HG03175 (cell line): ENCODE measurements at regions not wholly inside any gene's neighbourhood (a gene's known extent, or its start where the extent isn't known, plus 50 kb on each side); places are given as distances from the start of the nearest gene placed in this dataset.

Experiments
- ATAC-seq: cut with Tn5 transposase; IDR thresholded peaks from one replicate; pipeline ENCODE4 v1.9.1; 2021; ENCODE audit warnings: mild to moderate bottlenecking, moderate library complexity; ENCODE audit not compliant: unreplicated experiment

DNA sequence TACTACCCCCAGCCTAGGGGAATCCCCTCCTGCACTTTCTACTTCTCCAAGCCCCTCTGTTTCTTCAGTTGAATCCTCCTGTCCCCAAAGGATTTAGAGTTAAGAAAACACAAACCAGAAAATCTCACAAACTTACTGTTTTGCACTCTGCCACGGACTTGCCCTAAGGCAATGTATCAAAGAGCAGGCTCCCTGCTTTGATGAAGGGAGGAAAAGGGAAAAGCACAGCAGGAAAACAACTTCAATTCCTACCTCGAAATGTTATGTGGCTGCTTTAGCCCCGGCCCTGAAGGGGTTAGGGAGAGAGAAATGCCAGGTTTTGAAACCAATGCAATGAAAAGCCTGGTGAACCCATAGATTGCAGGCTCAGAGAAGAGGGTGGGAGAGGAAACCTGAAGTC, 254.7 kb downstream of the MAN2A1 start:
- no peak for ATAC-seq

DNA sequence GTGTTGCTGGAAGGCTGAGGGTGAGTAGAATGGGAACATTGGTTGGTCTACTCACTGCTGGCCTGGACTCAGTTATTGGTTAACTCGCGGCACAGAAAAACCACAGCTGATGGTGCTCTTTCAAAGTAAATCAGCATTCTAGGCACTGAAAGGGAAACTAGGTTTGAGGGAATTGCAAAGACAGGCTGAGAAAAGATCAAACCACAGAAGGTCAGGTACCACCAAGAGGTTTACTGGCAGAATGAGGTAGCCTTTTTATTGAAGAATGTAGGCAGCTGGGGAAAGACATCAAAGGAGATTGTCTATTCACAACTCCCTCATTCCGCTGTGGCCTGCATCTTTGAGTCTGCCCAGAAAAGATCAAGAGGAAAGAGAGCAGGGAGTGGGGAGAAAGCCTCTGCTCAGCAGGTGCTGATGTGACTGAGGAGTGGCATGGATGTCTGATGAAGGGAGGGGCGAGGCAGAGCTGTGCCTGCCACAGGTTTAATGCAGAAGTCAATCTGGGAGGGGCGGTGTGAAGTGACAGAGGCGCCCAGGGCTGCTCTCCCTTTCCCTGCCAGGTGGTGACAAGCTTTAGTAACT, 255.5 kb downstream of the MAN2A1 start:
- ATAC-seq = peak; percentile 67

DNA sequence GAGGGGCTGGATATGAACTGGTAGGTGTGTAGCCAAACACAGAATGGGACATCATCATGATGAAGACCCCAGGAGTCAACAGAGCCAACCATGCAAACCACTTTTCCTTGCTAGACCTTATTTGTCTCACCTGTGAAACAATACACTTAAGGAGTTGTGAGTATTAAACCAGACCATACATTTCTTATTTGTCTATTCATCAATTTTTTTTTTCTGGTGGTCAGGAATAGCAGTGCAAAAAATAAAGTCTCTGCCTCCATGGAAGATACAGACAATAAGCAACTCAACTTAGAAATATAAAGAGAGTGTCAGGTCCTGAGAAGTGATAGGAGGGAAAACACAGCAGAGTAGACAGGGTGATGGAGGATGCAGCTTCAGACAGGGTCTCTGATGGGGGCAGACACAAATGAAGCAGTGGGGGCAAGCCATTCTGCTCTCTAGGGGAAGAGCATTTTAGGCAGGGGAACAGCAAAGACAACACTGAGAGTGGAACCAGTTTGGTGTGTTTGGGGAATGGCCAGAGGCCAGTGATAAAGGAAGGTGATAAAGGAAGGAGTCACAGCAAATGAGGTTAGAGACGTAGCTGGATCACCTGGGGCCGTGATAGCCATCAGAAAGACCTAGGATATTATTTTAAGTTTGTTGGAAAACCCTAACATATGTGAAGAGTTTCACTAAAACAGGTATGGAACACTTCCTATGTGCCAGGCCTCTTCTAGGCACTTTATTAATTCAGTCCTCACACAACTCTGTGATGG, 256.2 kb downstream of the MAN2A1 start:
- ATAC-seq = no peak

DNA sequence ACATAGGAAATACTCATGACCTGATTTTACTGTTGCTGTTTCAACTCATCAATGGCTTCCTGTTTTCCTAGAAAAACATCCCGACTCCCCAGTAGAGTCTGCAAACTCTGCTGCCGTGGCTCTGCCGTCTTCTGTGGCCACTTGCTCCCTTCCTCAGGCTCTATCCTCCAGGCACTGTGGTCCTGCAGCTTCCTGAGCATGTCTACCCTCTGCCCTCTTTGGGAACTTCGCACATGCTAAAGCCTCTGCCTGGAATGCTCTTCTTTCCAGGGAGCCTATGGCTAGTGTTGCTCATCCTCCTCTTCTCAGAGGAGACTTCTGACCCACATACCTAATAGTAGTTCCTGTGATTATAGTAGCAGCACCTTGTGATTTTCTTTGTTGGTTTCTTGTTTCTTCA, 256.9 kb downstream of the MAN2A1 start:
- ATAC-seq = no peak

DNA sequence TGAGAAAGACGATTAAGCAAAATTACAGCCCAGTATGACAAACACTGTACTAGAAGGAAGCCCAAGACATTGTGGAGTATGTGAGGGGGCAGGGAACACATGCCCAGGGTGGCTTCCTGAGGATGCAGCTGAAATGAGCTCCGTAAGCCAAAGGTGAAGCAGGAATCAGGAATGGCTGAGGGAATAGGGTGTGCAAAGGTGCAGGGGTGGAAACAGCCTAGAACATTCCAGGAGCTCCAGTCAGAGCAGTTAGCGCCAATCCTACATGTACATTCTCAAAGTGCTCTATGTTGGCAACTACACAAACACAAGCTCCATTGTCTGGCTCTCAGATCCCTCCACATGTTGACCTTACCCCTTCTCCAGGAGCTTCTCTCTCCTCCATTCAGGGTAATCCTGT, 257.9 kb downstream of the MAN2A1 start:
- no peak for ATAC-seq

DNA sequence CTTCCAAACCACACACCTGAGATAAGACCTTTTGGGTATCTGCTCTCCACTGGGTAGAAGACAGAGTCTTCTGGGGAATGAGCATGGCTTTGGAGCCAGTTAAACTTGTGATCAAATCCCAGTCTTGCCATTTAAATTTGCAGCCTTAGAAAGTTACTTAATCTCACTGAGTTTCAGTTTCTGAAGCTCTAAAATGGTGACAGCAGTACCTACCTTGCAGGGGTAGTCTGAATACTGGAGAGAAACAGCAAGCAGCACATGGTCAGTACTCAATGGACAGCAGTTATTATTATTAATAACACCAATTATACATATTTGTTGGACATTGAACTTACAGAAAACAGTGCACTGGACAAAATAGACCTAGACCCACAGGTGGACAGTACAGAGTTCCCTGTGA, 260.9 kb downstream of the MAN2A1 start:
- ATAC-seq = no peak

DNA sequence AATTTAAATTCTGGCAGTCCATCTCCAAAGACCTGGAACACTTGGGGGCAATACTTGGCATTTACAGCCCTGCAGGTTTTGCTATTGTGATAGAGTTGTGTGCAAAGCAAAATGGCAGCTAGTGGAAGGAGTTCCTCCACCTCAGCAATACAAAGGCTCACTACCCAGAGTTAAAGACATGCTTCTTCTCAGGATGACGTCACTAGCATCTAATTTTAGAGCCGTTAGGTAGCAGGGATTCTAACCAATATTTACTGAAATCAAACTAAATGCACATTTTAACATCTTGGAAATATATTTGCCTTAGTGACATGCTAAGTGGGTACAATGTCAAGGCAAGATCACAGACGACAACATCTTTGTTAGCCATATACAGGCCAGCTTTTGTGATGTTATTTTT, 261.6 kb downstream of the MAN2A1 start:
- no peak for ATAC-seq

DNA sequence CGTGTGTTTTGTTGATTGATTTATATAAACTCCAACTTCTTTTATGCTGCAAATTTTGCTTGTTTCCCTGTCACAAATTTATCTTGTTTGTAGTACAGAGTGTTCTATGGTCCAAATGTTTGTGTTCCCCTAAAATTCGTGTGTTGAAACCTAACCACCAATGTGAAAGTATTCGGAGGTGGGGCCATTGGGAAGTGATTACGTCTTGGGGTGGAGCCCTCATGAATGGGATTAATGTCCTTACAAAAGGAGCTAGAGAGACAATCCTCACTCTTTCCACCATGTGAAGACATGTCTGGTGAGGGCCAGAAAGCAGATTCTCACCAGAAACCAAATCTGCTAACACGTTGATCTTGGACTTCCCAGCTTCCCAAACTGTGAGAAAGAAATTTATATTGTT, 262.0 kb downstream of the MAN2A1 start:
- no peak for ATAC-seq

DNA sequence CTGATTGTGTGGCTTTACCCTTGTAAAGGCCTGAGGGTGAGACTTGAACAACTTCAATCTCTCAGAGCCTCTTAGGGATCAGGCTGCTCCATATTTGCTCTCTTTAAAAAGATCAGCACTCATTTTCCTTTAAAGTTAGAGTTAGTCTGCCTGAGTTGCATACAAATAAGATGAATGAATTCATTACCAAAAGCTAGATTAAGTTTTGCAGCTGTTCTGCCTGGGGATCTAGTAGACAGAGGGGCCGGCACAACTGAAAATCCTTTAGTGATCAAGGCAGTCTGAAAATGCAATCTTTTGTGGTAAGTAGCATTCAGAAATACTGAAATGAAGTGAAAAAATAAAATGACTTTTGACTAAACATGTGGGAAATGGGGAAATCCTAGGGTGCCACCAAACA, 264.0 kb downstream of the MAN2A1 start:
- ATAC-seq = no peak

DNA sequence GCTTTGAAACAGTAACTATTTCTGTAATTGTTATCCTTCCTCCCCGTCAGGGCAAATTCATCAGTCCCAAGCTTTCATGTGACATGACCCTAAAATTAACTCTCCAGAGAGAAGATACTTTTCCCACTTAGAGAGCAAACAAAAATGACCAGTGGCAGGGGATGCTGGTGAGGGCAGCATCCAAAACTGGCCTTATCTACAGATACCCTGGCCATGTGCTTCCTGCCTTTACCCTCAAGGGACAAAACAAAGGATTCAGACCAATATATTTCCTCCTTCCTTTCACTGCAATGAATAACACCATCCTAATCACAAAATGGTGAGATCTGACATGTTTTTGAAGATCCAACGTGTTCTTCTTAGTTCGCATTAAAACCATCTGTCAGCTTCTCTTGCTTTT, 267.2 kb downstream of the MAN2A1 start:
- ATAC-seq = no peak

DNA sequence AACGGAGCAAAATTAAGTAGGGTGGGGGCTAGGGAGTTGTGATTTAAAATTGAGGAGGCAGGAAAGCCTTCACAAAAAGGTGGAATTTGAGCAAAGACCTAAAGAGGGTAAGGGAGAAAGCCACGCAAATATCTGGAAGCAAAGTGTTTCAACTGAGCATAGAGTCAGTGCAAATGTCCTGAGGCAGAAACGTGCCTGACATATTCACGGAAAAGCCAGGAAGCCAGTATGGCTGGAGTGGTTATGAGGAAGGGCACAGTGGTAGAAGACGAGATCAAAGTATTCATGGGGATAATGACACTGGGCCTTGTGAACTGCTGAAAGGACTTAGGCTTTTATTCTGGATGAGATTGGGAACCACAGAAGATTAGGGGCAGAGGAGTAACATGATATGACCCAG, 268.4 kb downstream of the MAN2A1 start:
- ATAC-seq = no peak

DNA sequence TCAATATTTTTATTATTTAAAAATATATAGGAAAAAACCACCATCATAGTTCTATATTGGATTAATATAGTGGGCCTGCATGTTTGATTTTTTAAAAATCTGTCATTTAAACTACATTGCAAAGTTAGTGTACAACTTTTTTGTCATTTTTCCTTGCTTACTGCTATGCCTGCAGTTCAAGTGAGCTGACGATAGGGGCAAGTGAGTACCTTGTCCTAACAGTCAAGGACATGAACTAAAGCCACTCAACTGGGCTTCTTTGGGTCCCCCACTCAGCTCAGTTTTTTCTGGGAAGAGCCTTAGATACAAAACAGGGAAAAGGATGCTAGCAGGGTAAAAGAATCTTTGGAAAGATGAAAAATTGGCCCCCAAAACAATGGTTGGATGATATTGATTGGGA, 269.9 kb downstream of the MAN2A1 start:
- no peak for ATAC-seq

DNA sequence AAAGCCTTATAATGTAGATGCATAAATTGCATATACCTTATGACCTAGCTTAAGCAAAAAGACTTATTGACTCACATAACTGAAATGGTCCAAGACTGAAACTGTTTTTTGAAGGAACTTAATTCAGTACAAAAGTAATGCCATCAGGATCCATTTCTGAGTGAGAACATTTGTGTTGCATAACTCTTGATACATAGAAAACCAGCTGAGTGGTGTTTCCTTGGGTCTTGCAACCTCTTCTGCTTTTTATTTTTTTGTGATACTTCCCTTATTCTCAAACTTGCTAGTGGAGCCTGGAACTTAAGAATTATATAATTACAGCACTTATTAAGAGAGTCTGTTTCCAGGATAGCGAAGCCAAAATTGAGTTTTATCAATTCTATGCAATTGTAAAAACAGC, 272.0 kb downstream of the MAN2A1 start:
- ATAC-seq = no peak

DNA sequence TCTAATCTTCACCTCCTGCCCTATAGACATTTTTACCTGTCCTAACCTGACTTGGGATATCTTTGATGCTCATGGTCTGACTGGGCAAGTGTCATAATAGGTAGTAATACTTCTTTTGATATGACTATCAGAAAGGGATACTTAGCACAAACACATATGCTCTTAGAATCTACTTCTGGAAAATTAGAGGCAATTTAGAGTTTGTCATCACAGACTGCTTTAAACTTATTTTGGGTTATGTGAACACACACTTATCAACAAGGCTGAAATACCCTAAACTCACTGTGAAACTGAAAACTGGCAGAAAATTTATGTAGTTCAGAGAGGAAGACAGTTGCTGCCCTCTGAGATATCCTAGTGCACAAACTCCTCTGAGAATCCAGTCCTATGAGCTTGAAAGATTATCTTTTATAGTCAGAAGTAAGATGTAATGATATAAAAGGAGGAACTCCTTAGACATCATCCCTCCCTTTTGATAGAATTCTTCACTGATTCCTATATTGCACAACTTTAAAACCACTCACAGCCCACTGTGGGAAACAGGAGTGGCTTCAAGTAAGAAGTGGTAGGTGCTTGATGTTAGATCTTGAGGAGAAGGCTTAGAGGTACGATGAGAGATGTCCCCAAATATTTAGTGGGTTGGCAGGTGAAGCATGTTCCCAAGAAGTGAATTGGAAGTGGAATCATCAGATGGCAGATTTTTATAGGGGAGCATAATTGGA, 273.3 kb downstream of the MAN2A1 start:
- ATAC-seq = no peak

DNA sequence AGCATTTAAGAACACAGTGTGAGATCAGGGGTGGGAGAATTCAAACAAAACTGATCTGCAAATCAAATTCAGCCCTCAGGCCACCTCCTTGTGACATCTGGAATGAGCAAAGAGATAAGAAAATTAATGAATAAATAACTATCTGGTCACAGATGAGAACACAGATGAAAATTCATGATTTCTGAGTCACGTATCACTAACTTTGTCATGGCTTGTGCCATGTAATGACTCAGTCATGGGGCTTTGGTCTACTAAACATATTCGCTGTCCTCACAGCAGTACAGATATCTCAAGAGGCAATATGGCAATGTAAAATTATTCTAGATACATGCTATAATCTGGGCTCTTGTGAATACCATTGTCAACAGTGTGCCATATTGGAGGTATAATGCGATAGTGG, 274.4 kb downstream of the MAN2A1 start:
- ATAC-seq = peak; percentile 56

DNA sequence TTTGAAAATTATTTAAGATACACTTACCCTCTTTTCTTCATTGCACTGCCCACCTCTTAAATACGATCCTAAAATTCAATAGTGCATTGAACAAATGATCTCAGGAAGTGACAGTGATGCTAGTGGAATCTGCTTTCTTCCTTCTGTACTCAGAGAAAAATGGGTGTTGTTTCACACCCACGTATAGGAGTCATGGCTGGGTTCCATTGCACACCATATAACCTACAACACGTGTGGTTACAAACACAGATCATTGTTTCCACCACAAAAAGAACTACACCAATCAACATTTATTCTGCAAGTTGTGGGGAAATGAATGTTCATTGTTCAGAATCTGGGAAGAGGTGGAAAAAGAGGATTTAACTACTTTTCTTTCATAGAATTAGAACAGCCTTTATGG, 275.9 kb downstream of the MAN2A1 start:
- no peak for ATAC-seq

DNA sequence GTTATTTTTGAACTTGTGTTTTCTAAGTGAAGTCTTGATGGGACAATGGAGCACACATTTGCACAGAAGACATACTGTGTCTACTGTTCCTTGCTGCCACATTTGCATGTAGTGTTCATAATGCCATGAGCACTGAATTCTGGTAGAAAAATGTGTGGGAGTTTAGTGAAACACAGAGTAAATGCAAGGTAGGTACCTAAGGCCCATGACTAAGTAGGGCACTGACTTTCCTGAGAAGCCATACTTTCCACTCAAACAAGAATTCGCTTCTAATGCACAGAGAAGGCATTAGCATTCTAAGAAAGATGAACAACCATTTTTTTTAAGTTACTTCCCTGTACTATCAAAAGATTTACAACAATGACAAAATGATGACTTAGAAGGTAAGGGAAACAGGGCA, 282.2 kb downstream of the MAN2A1 start:
- ATAC-seq = no peak

DNA sequence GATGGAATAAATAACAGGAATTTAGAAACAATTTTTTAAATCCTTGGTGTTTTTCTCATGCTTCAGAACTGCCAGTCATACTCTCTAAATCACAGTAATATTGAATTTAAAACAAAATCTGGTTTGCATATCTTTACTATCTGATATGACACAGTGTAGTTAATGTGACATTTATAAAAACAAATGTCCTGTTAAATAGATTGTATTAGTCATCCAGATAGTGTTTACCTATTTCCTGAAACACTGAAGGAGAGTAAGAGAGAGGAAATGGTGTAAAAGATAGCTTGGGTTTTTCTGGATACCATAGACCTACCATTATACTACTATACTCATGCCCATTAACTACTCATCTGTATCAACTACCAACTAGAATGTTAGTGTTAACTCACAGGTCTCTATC, 292.3 kb downstream of the MAN2A1 start:
- no peak for ATAC-seq

DNA sequence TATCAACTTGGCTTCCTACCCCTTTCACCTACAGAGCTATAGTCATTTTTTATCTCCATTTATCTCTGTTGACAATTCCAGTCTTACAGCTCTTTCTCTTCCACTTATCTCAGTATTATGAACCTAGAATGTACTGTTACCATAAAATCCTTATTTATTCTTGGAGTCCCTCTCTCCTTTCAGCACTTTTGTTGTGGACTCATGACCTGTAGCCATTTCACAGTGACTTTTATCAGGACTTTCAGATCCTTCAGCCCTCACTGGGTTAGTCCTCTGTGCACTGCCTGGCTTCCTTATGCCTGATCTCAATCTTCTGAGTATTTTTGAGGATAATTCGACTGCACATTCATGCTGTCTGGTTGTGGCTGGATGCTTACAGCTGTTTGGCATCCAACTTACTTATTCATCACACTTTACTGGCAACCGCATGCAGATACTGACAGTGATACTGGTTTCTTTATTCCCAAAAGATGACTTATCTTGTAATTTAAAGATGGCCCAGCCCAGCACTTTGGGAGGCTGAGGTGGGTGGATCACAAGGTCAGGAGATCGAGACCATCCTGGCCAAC, 293.3 kb downstream of the MAN2A1 start:
- ATAC-seq = no peak

DNA sequence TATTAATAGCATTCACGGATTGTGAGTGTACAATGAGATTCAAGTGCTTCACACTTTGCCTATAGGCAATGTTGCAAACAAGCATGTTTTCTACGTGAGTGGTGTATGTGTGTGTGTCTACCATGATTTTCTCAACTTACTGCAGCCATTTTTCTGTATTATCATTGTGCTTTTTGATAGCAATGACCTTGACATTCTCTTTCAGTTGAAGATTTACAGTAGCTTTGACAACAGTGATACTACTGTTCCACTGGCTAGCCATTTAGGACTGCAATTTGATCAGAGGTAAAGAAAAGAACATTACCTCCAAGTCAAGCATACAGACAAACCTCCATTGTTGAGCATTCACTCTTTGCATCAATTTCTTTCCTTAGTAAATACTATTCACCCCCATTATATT, 297.0 kb downstream of the MAN2A1 start:
- ATAC-seq = no peak

DNA sequence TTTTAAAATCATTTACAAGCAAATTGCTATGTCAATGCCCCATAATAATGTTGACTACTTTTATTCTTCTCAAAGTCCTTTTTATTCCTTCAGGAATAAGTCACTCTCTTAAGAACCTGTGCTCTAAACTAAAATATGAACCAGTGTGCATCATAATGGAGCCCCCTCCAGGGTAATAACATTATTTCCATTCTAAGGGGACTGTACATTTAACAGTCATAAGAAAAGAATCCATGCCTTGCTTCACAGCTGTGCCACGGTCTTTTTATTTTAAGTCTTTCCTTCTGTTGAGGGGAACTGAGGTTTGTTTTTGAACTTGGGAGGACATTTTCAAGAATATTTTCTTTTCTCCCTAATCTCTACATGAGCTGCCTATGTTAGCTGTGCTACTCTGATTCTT, 297.6 kb downstream of the MAN2A1 start:
- ATAC-seq = no peak

DNA sequence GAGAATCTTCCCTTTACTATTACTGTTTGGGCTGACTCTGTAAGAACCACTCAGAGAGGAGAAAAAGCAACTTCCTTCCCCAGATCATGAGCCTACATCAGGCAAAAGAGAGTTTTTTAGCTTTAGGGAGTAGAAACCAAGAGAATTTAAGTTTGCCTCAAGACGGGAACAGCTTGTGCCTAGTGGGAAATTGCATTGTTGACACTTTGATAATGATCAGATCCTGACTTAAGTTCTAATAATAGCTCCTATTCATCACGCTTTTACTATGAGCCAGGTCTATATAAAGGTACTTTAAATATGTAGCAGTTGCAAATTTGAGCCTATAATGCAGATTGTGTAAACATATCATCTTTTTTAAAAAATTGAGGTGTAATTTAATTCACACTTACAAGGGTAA, 298.2 kb downstream of the MAN2A1 start:
- ATAC-seq = no peak
